HS-5 (cell line): ENCODE measurements at regions not wholly inside any gene's neighbourhood (a gene's known extent, or its start where the extent isn't known, plus 50 kb on each side); places are given as distances from the start of the nearest gene placed in this dataset.

Experiments
- DNase-seq: peaks from one replicate; pipeline ENCODE4 v3.0.0-alpha.2; 2012; ENCODE audit warnings: low read depth

GRCh38 chr6:105649192-105649591, 246.3 kb upstream of the PREP start:
- no peak for DNase-seq

- DNase-seq: no peak
These were observed 245.4 kb upstream of the PREP start for GRCh38 chr6:105648276-105648675.

DNA sequence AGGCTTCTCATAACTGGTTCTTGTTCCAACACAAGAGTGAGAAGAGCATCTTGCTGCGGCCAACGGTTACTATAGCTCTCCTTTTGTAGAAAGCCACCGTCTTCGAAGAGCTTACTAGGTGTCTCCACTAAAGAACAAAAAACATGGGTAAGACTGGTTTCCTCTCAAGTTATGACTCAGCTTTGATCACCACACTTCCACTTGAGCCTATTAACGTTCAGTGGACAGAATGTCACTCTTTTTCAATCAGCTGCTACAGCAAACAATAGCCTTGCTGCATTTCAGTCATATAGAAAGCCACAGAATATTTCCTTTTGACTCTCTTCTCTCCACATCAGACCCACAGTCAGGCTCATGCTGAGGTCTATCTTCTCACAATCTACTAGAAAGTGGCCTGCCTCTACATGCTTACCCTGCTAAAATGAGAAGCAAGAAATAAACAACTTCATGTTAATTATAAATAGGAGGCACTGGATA, 243.5 kb upstream of the PREP start:
- no peak for DNase-seq

DNA sequence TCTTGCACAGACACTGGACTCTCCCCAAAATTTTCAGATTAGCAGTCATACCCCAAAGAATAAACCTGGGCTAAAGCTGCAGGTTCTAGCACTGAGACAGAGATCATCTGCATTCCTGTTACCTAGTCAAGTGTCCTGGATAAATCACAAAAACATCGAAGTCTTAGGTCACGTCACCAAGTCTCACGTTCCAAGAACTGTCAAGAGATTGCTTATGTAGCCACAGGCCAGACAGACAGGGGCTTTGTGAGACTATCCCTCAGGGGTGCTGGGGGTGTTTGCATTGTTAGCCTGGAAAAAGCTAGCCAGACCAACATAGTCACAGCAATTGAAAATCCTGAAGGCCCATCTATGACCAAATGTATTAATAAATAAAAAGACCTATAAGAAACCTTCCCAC, 243.1 kb upstream of the PREP start:
- DNase-seq: no peak

GRCh38 chr6:105645156-105645555, 242.3 kb upstream of the PREP start:
- DNase-seq: no peak

DNA sequence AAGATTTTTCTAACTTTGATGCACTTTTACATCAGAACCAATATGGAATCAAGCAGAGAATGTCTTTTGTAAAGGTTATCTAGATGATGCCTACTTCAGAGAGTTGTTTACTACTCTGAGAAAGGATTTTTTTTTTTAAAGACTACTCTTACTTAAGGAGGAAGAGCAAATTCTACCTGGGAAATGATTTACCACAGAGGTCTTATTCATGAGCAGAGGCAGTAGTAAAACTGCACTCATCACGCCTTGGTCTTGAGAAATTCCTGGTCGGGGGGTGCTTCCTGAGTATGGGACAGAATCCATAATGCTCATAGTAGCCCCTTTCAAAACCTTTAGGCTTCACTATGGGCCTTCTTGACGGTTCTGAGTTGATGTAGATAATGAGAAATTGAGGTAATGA, 241.8 kb upstream of the PREP start:
- DNase-seq: no peak

GRCh38 chr6:105644073-105644489, 241.2 kb upstream of the PREP start:
- no peak for DNase-seq

DNA sequence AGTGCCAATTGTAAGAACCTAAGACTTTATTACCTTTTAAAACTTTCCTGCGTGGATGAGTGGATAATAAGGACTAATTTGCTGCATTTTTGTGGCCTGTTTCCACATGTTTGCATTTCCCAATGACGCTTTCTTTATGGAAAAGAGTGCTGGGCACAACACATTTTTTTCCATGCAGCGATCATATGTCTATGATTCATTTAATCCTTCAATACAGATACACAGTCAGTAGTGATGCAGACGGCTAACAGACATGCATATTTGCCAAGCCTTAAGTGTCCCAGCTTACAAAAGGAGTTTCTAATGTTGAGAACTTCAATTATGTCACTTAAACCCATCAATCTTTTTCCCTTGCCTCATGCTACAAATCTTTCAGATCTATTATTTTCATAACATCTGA, 239.8 kb upstream of the PREP start:
- peak; percentile 22 for DNase-seq

DNA sequence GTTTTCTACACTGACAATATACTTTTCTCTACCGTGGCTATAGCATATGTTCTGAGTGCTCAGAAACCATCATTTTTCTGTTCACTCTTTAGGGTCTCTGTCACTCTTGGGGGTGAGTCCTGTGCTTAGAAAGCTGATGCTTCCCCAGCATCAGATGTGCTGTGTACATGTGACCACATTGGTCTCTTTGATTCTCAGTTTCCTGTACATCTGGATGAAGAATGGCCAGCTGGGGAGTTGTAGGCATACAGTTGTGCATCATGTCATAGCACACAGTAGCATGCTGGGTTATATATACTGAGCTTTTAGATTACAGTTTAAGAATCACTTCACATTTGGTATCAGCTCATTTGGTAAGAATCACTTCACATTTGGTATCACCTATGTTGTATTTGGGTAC, 238.6 kb upstream of the PREP start:
- DNase-seq: no peak

- no peak for DNase-seq
These were observed 236.2 kb upstream of the PREP start for GRCh38 chr6:105639124-105639523.

GRCh38 chr6:105633814-105634213, 230.9 kb upstream of the PREP start:
- DNase-seq: no peak

GRCh38 chr6:105628156-105628860, 225.4 kb upstream of the PREP start:
- DNase-seq: no peak

- no peak for DNase-seq
These were observed 223.6 kb upstream of the PREP start for GRCh38 chr6:105626295-105627158.

DNA sequence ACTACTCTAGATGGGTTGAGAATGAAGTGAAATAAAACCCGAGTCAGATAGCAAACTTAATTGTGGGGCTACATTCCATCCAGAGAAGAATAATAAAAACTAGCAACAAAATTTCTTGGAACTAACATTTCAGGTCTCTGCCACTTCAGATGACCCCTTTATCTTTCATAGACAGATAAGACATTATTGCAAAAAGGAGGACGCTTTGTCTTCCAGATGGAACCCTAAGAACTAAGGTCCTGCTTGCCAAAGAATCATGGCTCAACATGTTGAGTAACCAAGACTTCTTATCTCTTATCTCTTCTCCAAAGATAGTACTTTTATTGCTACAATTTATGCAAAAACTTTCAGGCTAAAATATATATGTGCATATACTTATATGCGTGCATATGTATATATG, 221.1 kb upstream of the PREP start:
- no peak for DNase-seq

GRCh38 chr6:105622226-105622625, 219.3 kb upstream of the PREP start:
- no peak for DNase-seq

DNA sequence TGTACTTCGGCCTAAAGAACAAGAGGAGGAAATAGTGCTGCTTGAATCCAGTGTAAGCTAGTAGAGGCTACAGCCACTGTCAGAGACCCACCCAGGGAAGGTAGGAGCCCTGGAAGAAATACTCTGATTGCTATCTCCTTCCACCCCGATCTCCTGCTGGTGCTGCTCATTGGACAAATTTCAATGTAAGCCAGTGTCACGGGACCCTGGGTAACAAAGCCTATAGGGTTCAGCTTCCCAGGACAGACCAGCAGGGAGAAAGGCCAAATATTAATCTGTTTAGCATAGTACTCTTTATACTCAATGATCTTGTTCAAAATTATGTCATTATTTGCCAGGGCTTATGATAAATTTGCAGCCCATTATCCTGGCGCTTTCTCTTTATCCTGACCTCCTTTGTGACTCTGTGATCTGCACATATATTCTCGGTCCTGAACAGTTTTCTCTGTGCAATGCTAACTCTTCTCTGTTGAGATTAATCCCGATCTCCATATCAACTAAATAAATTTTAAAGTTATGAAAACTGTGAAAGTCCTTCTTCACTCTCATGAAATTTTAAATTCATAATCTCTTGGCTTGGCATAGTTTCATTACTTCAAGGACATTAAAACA, 218.8 kb upstream of the PREP start:
- no peak for DNase-seq

GRCh38 chr6:105620878-105621277, 218.0 kb upstream of the PREP start:
- DNase-seq: no peak

DNA sequence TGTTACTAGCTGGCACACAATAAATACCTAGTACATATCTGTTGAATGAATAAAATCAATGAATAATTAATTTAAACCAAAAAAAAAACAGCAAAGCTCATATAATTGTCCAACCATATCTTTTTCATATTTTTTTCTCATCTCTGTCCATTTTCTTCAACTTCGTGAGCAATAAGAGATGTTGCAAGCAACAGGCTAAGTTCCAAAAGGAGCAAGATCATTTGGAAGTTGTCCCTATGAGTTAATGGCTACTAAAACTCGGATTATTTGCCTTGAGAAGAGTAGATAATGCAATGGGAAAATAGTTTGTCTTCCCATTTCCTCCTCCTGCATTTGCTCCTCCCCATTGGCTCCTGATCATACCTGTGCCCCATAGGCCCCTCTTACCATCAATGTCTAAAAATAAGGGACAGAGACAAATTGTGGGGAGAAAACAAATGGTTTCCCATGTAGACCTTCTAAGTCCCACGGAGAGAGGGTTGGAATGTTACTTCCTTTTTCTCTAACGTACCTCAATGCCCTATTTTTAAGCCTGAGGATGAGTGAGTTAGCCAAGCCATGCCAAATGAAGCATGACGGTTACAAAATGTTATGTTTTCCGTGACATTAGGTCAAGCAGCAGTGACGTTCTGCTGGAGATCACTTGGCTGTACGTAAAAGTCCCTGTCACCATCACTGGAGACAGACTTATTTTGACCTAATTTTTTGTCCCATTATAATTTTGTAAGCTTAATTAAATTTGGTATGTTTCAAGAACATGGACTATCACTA, 217.3 kb upstream of the PREP start:
- DNase-seq: no peak

DNA sequence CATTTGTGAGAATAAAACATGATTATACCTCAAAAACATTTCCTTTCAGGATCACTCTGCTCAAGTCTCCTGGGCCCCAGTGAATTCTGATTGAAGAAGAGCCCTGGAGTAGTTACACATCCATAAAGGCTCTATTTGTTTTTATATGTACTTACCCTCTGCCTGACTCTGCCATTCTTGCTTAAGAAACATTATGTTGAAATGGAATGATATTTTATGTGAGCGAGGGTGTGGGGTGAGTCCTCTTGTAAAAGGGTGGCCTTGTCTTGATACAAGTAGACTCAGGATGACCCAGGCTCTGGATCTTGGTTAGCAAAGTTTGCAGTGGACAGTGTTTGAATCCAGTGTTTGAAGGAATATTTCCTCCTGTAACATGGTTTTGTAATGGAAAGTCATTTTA, 215.4 kb upstream of the PREP start:
- no peak for DNase-seq

DNA sequence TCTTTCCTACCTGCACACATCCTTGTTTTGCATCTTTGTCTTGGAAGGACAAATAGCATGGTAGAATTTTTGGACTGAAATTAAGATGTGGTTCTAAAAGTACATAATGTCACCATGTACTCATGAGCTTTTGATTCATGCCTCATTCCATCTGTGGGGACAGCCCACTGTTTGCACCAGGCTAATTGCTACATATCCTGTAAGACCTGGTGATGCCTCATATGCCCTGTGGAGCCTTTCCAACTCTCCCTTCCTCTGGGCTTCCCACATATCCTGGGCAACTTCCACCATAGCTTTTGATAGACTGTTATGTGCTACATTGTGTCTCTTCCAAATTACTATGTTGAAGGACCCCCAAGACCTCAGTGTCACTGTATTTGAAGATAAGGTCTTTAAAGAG, 213.6 kb upstream of the PREP start:
- DNase-seq: no peak

DNA sequence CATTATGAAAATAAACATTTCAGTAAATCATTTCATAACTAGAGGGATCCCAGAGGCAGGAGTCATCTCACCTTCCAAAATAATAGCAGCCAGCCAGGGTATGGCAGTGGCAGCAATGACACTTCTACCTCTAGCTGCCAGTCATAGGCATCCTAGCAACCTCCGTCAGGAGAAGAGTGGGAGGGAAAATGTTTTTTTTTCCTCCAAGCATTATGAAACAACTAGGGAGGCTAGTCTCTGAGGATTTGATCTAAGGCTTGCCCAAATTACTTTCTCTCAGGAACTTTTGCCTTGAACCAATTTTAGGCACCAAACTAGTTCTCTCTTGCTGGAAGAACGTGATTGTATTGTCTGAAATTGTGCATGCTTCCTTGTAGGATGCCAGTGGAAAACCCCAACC, 208.7 kb upstream of the PREP start:
- DNase-seq: no peak

DNA sequence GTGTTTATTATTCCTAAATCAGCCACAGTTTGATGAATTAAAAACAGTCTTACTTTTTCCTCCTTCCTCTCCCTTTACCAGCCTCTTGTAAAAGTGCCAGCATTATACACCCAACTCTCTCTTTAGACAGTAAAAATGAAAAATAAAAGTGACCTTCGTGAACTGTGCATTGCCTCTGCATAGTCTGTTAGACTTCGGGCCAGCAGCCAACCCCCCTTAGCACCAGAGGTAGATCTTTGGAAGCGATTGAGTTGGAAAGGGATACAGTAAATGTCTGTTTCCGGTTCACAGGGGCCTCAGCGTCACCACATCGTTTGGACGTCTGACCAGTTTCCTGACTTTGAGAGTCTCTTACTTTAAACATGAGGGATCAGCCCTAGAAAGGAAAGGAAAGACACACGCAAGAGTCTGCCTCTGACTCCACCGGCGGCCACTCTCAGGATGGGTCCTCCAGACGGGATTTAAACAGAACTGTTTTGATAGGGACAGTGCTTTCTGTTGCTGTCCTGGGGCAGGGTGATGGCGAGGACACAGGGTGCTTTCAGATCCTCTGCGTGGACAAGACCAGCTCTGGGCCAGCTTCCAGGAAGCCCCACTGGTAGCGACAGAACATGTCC, 206.6 kb upstream of the PREP start:
- DNase-seq: no peak
